Mesenchymal stem cell (in vitro differentiated cells and primary cell): ENCODE measurements at regions not wholly inside any gene's neighbourhood (a gene's known extent, or its start where the extent isn't known, plus 50 kb on each side); places are given as distances from the start of the nearest gene placed in this dataset.

Source experiments
- DNase-seq: peaks from one replicate; pipeline ENCODE4 v3.0.0-alpha.2; 2013
- H2AFZ ChIP-seq: one replicate; pipeline ENCODE4 v1.6.1; 2013; ENCODE audit warnings: low read depth, mild to moderate bottlenecking, control low read depth, inconsistent platforms, low read length, moderate library complexity
- H2AK5ac ChIP-seq: 2 replicates; pipeline ENCODE4 v1.6.1; 2013; ENCODE audit warnings: low read length, moderate library complexity, mild to moderate bottlenecking, inconsistent platforms; ENCODE audit not compliant: severe bottlenecking
- H2BK120ac ChIP-seq: one replicate; pipeline ENCODE4 v1.6.1; 2013; ENCODE audit warnings: low read depth, mild to moderate bottlenecking, inconsistent platforms, low read length, moderate library complexity
- H2BK12ac ChIP-seq, 2 experiments: one replicate each; pipeline ENCODE4 v1.6.1; 2013; ENCODE audit warnings: inconsistent platforms in 2 of 2, low read length in 2 of 2, mild to moderate bottlenecking in 2 of 2, moderate library complexity in 2 of 2, control low read depth in 1 of 2
- H2BK15ac ChIP-seq: one replicate; pipeline ENCODE4 v1.6.1; 2013; ENCODE audit warnings: mild to moderate bottlenecking, low read depth, inconsistent platforms; ENCODE audit not compliant: poor library complexity, severe bottlenecking
- H2BK5ac ChIP-seq: 2 replicates; pipeline ENCODE4 v1.6.1; 2013; ENCODE audit warnings: low read depth, mild to moderate bottlenecking, low read length, control low read depth, inconsistent platforms; ENCODE audit not compliant: poor library complexity, severe bottlenecking
- H3K14ac ChIP-seq, 2 experiments: one replicate each; pipeline ENCODE4 v1.6.1; 2013; ENCODE audit warnings: inconsistent platforms in 2 of 2, low read length in 2 of 2, control low read depth in 1 of 2, mild to moderate bottlenecking in 1 of 2, moderate library complexity in 1 of 2
- H3K18ac ChIP-seq, 2 experiments: one replicate each; pipeline ENCODE4 v1.6.1; 2013; ENCODE audit warnings: inconsistent platforms in 2 of 2, low read length in 2 of 2, control low read depth in 1 of 2, low read depth in 1 of 2, mild to moderate bottlenecking in 1 of 2
- H3K23ac ChIP-seq, 2 experiments: one replicate each; pipeline ENCODE4 v1.6.1; 2013; ENCODE audit warnings: inconsistent platforms in 2 of 2, low read length in 2 of 2, mild to moderate bottlenecking in 2 of 2, moderate library complexity in 2 of 2, control low read depth in 1 of 2
- H3K27ac ChIP-seq: 2 replicates; pipeline ENCODE4 v1.5.1; 2013; ENCODE audit warnings: mild to moderate bottlenecking, moderate library complexity, low read length, control low read depth, inconsistent platforms; ENCODE audit not compliant: poor library complexity, severe bottlenecking
- H3K27me3 ChIP-seq, 2 experiments: 2 replicates each; pipeline versions ENCODE4 v1.6.1 to v1.7.0; 2013; ENCODE audit warnings: low read length in 2 of 2, mild to moderate bottlenecking in 2 of 2, moderate library complexity in 2 of 2, control low read depth in 1 of 2, inconsistent platforms in 1 of 2; ENCODE audit not compliant: control insufficient read depth in 1 of 2, insufficient read depth in 1 of 2
- H3K36me3 ChIP-seq, 2 experiments: 2 replicates each; pipeline versions ENCODE4 v1.6.1 to v1.7.0; 2013; ENCODE audit warnings: low read length in 2 of 2, control low read depth in 1 of 2, inconsistent platforms in 1 of 2, low read depth in 1 of 2, mild to moderate bottlenecking in 1 of 2; ENCODE audit not compliant: insufficient read depth in 2 of 2, control insufficient read depth in 1 of 2
- H3K4ac ChIP-seq, 2 experiments: one replicate each; pipeline ENCODE4 v1.6.1; 2013; ENCODE audit warnings: inconsistent platforms in 2 of 2, low read length in 2 of 2, mild to moderate bottlenecking in 2 of 2, moderate library complexity in 2 of 2, control low read depth in 1 of 2, low read depth in 1 of 2
- H3K4me1 ChIP-seq: 2 replicates; pipeline ENCODE4 v1.6.1; 2013; ENCODE audit warnings: low read depth, low read length, control low read depth; ENCODE audit not compliant: control insufficient read depth, insufficient read depth
- H3K4me2 ChIP-seq: 2 replicates; pipeline ENCODE4 v1.6.1; 2013; ENCODE audit warnings: low read length, mild to moderate bottlenecking, inconsistent platforms; ENCODE audit not compliant: poor library complexity, severe bottlenecking
- H3K4me3 ChIP-seq, 2 experiments: 2 replicates each; pipeline versions ENCODE4 v1.5.1 to v1.7.0; 2013; ENCODE audit warnings: low read length in 2 of 2, mild to moderate bottlenecking in 2 of 2, control low read depth in 1 of 2, low read depth in 1 of 2; ENCODE audit not compliant: insufficient read depth in 1 of 2
- H3K79me1 ChIP-seq: replicated peaks from 2 replicates; pipeline ENCODE4 v1.6.1; 2013; ENCODE audit warnings: mild to moderate bottlenecking, control low read depth, low read length, inconsistent platforms; ENCODE audit not compliant: poor library complexity, severe bottlenecking
- H3K9ac ChIP-seq: 2 replicates; pipeline ENCODE4 v1.7.0; 2013; ENCODE audit warnings: mild to moderate bottlenecking, low read length, moderate library complexity
- H3K9me3 ChIP-seq: 2 replicates; pipeline ENCODE4 v1.7.0; 2013; ENCODE audit warnings: mild to moderate bottlenecking, low read length; ENCODE audit not compliant: control insufficient read depth
- H4K8ac ChIP-seq: one replicate; pipeline ENCODE4 v1.6.1; 2013; ENCODE audit warnings: inconsistent platforms, mild to moderate bottlenecking, low read length, moderate library complexity
- H4K91ac ChIP-seq: one replicate; pipeline ENCODE4 v1.6.1; 2013; ENCODE audit warnings: mild to moderate bottlenecking, low read length, inconsistent platforms
- WGBS: methylation state at CpG from one replicate; pipeline ENCODE4 v1.1.7; 2013; ENCODE audit warnings: mixed read lengths; 5-methylcytosine and 5-hydroxymethylcytosine counted together

DNA sequence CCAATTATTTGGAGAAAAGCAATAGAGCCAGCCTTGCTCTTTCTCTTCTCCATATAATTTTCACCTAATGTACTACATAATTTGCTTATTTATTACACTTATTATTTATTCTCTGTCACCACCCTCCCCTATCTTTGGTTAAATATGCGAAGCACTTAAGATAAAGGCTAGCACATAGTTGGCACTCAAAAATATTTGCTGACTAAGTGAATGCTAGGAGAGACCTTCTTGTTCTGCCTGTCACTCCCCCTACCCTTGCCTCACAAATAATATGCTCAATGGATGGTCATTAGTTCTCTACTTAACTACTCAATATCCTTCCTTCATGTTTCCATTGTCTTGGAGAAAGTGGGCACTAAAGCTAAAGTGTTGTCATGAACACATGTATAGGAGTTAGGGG, 139.7 kb upstream of the ZC3H11B start:
- Histone ChIP-seq H3K18ac (no peak overlapping the region), H3K4ac (no peak overlapping the region), H3K79me1 (no peaks in the 10 kb centered on the region), H2BK5ac (no peak overlapping the region), H2BK12ac (no peak overlapping the region), H3K4me3 (no peak overlapping the region), H3K4me1 (no peaks in the 10 kb centered on the region), H2BK120ac (no peak overlapping the region), H3K9me3 (no peaks in the 10 kb centered on the region), H2AK5ac (no peak overlapping the region), H2BK15ac (no peak overlapping the region), H3K36me3 (no peaks in the 10 kb centered on the region), H3K14ac (no peak overlapping the region), H3K9ac (no peak overlapping the region), H3K23ac (no peak overlapping the region), H2AFZ (no peak overlapping the region), H4K91ac (no peak overlapping the region), H4K8ac (no peak overlapping the region), H3K4me2 (no peak overlapping the region), H3K27me3 (peaks cover 0 to 6% of the 10 kb centered on the region in 2 experiments), H3K27ac (no peak overlapping the region)
- no peak for DNase-seq
- WGBS, result 100% methylated on average over 1 of the region's 1 CpG

DNA sequence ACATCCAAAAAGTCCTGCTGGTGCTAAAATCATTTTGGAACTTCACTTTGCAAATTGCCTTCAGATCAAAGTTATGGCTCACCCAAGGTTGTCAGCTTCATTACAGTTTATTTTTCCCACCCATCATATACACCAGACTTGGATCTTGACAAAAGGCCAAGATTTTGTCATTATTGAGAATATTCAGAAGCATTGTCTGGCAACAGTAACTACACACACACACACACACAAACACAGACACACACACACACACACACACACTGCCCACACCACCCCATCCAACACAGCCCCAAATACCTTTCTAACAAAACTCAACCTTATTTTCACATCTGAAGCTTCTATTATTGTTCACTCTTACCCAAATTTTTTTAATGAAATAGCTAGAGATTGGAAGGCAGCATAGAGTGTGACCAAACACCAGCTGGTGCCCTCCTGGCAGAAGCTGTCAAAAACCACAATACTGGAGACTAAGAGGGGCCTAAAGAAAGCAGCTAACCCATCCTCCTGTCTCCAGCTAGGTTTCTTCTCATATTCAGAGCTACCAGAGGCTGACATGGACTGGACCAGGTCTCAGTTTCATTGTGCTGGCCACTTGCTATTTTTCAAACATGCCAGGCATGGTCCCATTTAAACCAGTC, 139.1 kb upstream of the ZC3H11B start:
- Histone ChIP-seq H3K27me3 (peaks cover 0 to under 1% of the 10 kb centered on the region in 2 experiments), H2BK5ac (no peak overlapping the region), H3K4me1 (no peaks in the 10 kb centered on the region), H4K91ac (no peak overlapping the region), H3K4me2 (no peak overlapping the region), H3K18ac (no peak overlapping the region), H2AK5ac (no peak overlapping the region), H3K4me3 (no peak overlapping the region), H2AFZ (no peak overlapping the region), H3K27ac (no peak overlapping the region), H3K14ac (no peak overlapping the region), H2BK120ac (no peak overlapping the region), H2BK12ac (no peak overlapping the region), H3K36me3 (no peaks in the 10 kb centered on the region), H3K23ac (no peak overlapping the region), H3K9ac (no peak overlapping the region), H3K79me1 (no peaks in the 10 kb centered on the region), H3K4ac (no peak overlapping the region), H3K9me3 (no peaks in the 10 kb centered on the region), H2BK15ac (no peak overlapping the region), H4K8ac (no peak overlapping the region)
- no peak for DNase-seq

DNA sequence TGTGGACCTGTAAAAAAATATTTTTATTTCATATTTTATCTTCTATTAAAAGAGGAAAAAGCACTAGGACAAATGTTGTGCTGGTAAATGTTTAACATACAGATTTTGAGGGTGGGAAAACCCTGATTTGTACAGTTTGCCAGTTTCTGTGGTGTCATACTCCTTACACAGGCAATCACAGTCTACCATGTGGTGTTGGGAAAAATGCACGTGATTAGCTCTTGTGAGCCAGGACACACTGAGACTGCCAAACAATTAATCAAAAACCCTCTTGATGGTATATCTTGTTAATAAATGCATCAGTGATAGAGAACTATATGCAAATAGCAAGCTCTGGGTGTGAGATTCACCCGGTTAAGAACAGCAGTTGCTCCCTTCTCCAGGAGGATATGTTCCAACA, 136.5 kb upstream of the ZC3H11B start:
- H3K79me1 ChIP-seq, result no peaks in the 10 kb centered on the region
- no peak for DNase-seq
- 68% methylated on average over 1 of the region's 2 CpGs for WGBS

DNA sequence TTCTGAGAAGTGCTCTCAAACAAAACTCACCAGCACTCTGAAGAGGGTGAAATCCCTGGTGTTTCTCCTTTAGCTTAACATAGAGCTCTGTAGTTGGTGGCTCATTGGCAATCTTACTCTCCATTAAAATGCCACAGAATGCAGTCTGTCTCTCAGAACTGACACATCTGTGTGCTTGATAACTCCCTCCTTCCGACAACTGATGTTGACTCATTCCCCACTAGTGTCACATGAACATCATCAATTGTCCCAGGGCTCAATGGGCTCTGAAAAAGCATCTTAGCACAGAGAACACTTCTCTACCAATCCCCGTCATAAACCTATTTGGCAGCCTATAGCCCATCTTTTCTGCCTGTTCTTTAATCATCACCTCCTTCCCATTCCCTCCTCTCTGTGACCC, 133.2 kb upstream of the ZC3H11B start:
- H3K9me3 ChIP-seq, result no peaks in the 10 kb centered on the region
- H2BK120ac ChIP-seq, result no peak overlapping the region
- no peaks in the 10 kb centered on the region for H3K36me3 ChIP-seq
- H4K8ac ChIP-seq, result no peak overlapping the region
- no peak overlapping the region for H3K4me3 ChIP-seq
- H2BK5ac ChIP-seq, result no peak overlapping the region
- WGBS, result 86% methylated on average over 2 of the region's 2 CpGs
- no peak overlapping the region for H3K14ac ChIP-seq
- H2AK5ac ChIP-seq, result no peak overlapping the region
- H3K27me3 ChIP-seq, result no peaks in the 10 kb centered on the region
- H3K23ac ChIP-seq, result no peak overlapping the region
- H4K91ac ChIP-seq, result no peak overlapping the region
- no peaks in the 10 kb centered on the region for H3K79me1 ChIP-seq
- H2BK12ac ChIP-seq, result no peak overlapping the region
- H3K4me1 ChIP-seq, result no peaks in the 10 kb centered on the region
- no peak overlapping the region for H3K4ac ChIP-seq
- H3K4me2 ChIP-seq, result no peak overlapping the region
- no peak overlapping the region for H2BK15ac ChIP-seq
- no peak overlapping the region for H3K18ac ChIP-seq
- no peak for DNase-seq
- no peak overlapping the region for H3K27ac ChIP-seq
- H3K9ac ChIP-seq, result no peak overlapping the region
- no peak overlapping the region for H2AFZ ChIP-seq

More for the DNA sequence above, 136.5 kb upstream of the ZC3H11B start:
- Histone ChIP-seq H2BK120ac (no peak overlapping the region), H4K91ac (no peak overlapping the region), H3K9ac (no peak overlapping the region), H4K8ac (no peak overlapping the region), H3K27me3 (no peaks in the 10 kb centered on the region), H3K9me3 (no peaks in the 10 kb centered on the region), H2BK5ac (no peak overlapping the region), H3K18ac (no peak overlapping the region), H3K36me3 (no peaks in the 10 kb centered on the region), H3K4ac (no peak overlapping the region), H3K14ac (no peak overlapping the region), H2BK12ac (no peak overlapping the region), H2BK15ac (no peak overlapping the region), H3K27ac (no peak overlapping the region), H2AFZ (no peak overlapping the region), H3K23ac (no peak overlapping the region), H3K4me3 (no peak overlapping the region), H3K4me2 (no peak overlapping the region), H3K4me1 (no peaks in the 10 kb centered on the region), H2AK5ac (no peak overlapping the region)
